ENCODE measurements at regions not wholly inside any gene's neighbourhood (a gene's known extent, or its start where the extent isn't known, plus 50 kb on each side); places are given as distances from the start of the nearest gene placed in this dataset.

GRCh38 chr1:232481091-232481490 is 148.8 kb downstream of the SIPA1L2 start:
- dilution Hi-C loops (cut with MboI; ENCODE audit: extremely low pct_ligation_motif_present, low sequenced_read_pairs) (no loop called here), intact Hi-C loops (cut with micrococcal nuclease) (no loop called here)
- CTCF ChIA-PET = no interaction called here
- Histone ChIP-seq H3K79me2 (ENCODE audit: control insufficient read depth, insufficient read depth, low read length) (no peaks in the 10 kb centered on the region), H3K9me3 (replicated peaks; ENCODE audit: control insufficient read depth, insufficient read depth, low read length) (no peaks in the 10 kb centered on the region), H3K9me1 (replicated peaks; ENCODE audit: control insufficient read depth, extremely low read depth, insufficient read depth, low read length) (no peaks in the 10 kb centered on the region), H3K36me3 (ENCODE audit: control insufficient read depth in 2 of 2, extremely low read depth in 1 of 2, insufficient read depth in 2 of 2, low read length in 2 of 2) (peaks cover 0 to 2% of the 10 kb centered on the region in 2 experiments), H3K4me1 (ENCODE audit: control insufficient read depth, extremely low read depth, insufficient read depth, low read length) (no peaks in the 10 kb centered on the region), H3K9ac (replicated peaks; ENCODE audit: extremely low read depth, insufficient read depth, low read length) (no peak overlapping the region), H3K27me3 (ENCODE audit: control insufficient read depth in 2 of 2, insufficient read depth in 2 of 2, low read length in 2 of 2) (no peaks in the 10 kb centered on the region), H4K20me1 (replicated peaks; ENCODE audit: control insufficient read depth, extremely low read depth, insufficient read depth, low read length) (no peaks in the 10 kb centered on the region), H2AFZ (ENCODE audit: low read depth, low read length) (no peak overlapping the region), H3K4me3 (replicated peaks in 1 of 3; ENCODE audit: insufficient read depth in 1 of 3, low read depth in 1 of 3, low read length in 3 of 3) (no peak overlapping the region), H3K4me2 (ENCODE audit: insufficient read depth, low read length) (no peak overlapping the region), H3K27ac (ENCODE audit: insufficient read depth, low read depth, low read length) (no peak overlapping the region)
- no peak for TF ChIP-seq POLR2A (IDR thresholded peaks at IDR 0.05; ENCODE audit: low read depth, low read length)
- TF ChIP-seq POLR2AphosphoS5 (IDR thresholded peaks at IDR 0.05; ENCODE audit: insufficient read depth, low read depth, low read length) = no peak
- no peak for TF ChIP-seq FOS (IDR thresholded peaks at IDR 0.05; ENCODE audit: borderline replicate concordance, insufficient read depth, low read length)
- TF ChIP-seq, protein P1, sequence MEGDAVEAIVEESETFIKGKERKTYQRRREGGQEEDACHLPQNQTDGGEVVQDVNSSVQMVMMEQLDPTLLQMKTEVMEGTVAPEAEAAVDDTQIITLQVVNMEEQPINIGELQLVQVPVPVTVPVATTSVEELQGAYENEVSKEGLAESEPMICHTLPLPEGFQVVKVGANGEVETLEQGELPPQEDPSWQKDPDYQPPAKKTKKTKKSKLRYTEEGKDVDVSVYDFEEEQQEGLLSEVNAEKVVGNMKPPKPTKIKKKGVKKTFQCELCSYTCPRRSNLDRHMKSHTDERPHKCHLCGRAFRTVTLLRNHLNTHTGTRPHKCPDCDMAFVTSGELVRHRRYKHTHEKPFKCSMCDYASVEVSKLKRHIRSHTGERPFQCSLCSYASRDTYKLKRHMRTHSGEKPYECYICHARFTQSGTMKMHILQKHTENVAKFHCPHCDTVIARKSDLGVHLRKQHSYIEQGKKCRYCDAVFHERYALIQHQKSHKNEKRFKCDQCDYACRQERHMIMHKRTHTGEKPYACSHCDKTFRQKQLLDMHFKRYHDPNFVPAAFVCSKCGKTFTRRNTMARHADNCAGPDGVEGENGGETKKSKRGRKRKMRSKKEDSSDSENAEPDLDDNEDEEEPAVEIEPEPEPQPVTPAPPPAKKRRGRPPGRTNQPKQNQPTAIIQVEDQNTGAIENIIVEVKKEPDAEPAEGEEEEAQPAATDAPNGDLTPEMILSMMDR (IDR thresholded peaks at IDR 0.05; ENCODE audit: extremely low read depth in 1 of 2, insufficient read depth in 1 of 2, low read depth in 1 of 2, low read length in 2 of 2) = no peak
- no peak for TF ChIP-seq EZH2 (IDR thresholded peaks at IDR 0.05; ENCODE audit: borderline replicate concordance, low read depth, low read length, severe bottlenecking)
- no peak for TF ChIP-seq MYC (IDR thresholded peaks at IDR 0.05; ENCODE audit: low read depth, low read length)
- no peak for TF ChIP-seq JUN (IDR thresholded peaks at IDR 0.05; ENCODE audit: borderline replicate concordance, insufficient read depth, insufficient read length, low read depth)
- TF ChIP-seq MAX (IDR thresholded peaks at IDR 0.05; ENCODE audit: insufficient read depth, insufficient read length) = no peak
- POLR2A ChIA-PET = no interaction called here
- no TSS peak for BruUV-seq (replicated peaks)
- DNase-seq (ENCODE audit: low read depth, low spot score) (no peak), FAIRE-seq (no peak)

All from endothelial cell of umbilical vein (primary cell).